ENCODE measurements at regions not wholly inside any gene's neighbourhood (a gene's known extent, or its start where the extent isn't known, plus 50 kb on each side); places are given as distances from the start of the nearest gene placed in this dataset.
A peak's percentile ranks its signal among the peaks of the same experiment; 100 is the strongest.

- DNase-seq: no peak
- H3K4me3 Mint-ChIP-seq: no peak overlapping the region
- no peaks in the 10 kb centered on the region for H3K9me3 Mint-ChIP-seq
- CTCF ChIA-PET: no interaction called here
- H3K27ac Mint-ChIP-seq: no peak overlapping the region
- POLR2A ChIA-PET: no interaction called here
- no peaks in the 10 kb centered on the region for H3K4me1 Mint-ChIP-seq
- peaks cover 10% of the 10 kb centered on the region for H3K27me3 Mint-ChIP-seq
- H3K36me3 Mint-ChIP-seq (ENCODE audit: low read depth): no peaks in the 10 kb centered on the region
Measured at GRCh38 chr20:59391975-59392374, 91.6 kb downstream of the EDN3 start.

GRCh38 chr20:59392736-59393135, 92.3 kb downstream of the EDN3 start:
- Mint-ChIP-seq H3K9me3 (no peaks in the 10 kb centered on the region), H3K36me3 (ENCODE audit: low read depth) (no peaks in the 10 kb centered on the region), H3K27me3 (peaks cover 10% of the 10 kb centered on the region), H3K27ac (no peak overlapping the region), H3K4me1 (no peaks in the 10 kb centered on the region), H3K4me3 (no peak overlapping the region)
- ChIA-PET POLR2A (no interaction called here), CTCF (no interaction called here)
- no peak for DNase-seq

- no peak overlapping the region for H3K27ac Mint-ChIP-seq
- H3K9me3 Mint-ChIP-seq: no peaks in the 10 kb centered on the region
- no peaks in the 10 kb centered on the region for H3K36me3 Mint-ChIP-seq (ENCODE audit: low read depth)
- CTCF ChIA-PET: no interaction called here
- H3K27me3 Mint-ChIP-seq: peaks cover 10% of the 10 kb centered on the region
- H3K4me3 Mint-ChIP-seq: no peak overlapping the region
- no peaks in the 10 kb centered on the region for H3K4me1 Mint-ChIP-seq
- DNase-seq: no peak
- POLR2A ChIA-PET: no interaction called here
Measured at GRCh38 chr20:59393142-59393541, 92.7 kb downstream of the EDN3 start.

GRCh38 chr20:59395729-59396128, 95.3 kb downstream of the EDN3 start:
- Mint-ChIP-seq H3K4me1 (no peaks in the 10 kb centered on the region), H3K9me3 (no peaks in the 10 kb centered on the region), H3K36me3 (ENCODE audit: low read depth) (no peaks in the 10 kb centered on the region), H3K27ac (no peak overlapping the region), H3K4me3 (no peak overlapping the region), H3K27me3 (peaks cover 10% of the 10 kb centered on the region)
- ChIA-PET CTCF (interaction anchor here (1.7 kb wide), 1 partner anchor 9 kb away, joined by 6 read pairs; no protein-coding TSS in a partner anchor), POLR2A (no interaction called here)
- DNase-seq: no peak

GRCh38 chr20:59398537-59399205, 98.3 kb downstream of the EDN3 start:
- no peaks in the 10 kb centered on the region for H3K4me1 Mint-ChIP-seq
- H3K4me3 Mint-ChIP-seq: no peak overlapping the region
- H3K9me3 Mint-ChIP-seq: no peaks in the 10 kb centered on the region
- H3K27me3 Mint-ChIP-seq: peaks cover 6% of the 10 kb centered on the region
- no peak for DNase-seq
- ChIA-PET POLR2A (no interaction called here), CTCF (no interaction called here)
- no peak overlapping the region for H3K27ac Mint-ChIP-seq
- H3K36me3 Mint-ChIP-seq (ENCODE audit: low read depth): no peaks in the 10 kb centered on the region

- no peaks in the 10 kb centered on the region for H3K9me3 Mint-ChIP-seq
- CTCF ChIA-PET: no interaction called here
Measured at GRCh38 chr20:59399426-59400099, 99.2 kb downstream of the EDN3 start.

GRCh38 chr20:59400708-59401107, 100.3 kb downstream of the EDN3 start:
- Mint-ChIP-seq H3K27me3 (peaks cover 16% of the 10 kb centered on the region), H3K4me3 (no peak overlapping the region), H3K36me3 (ENCODE audit: low read depth) (no peaks in the 10 kb centered on the region), H3K9me3 (no peaks in the 10 kb centered on the region), H3K4me1 (peaks cover 4% of the 10 kb centered on the region), H3K27ac (no peak overlapping the region)
- ChIA-PET CTCF (interaction anchor here (0.6 kb wide), 1 partner anchor 298 kb away, joined by 3 read pairs; no protein-coding TSS in a partner anchor), POLR2A (no interaction called here)
- peak; percentile 24 for DNase-seq

More at GRCh38 chr20:59399426-59400099, 99.2 kb downstream of the EDN3 start:
- no peak overlapping the region for H3K4me3 Mint-ChIP-seq
- H3K27me3 Mint-ChIP-seq: peaks cover 7% of the 10 kb centered on the region
- POLR2A ChIA-PET: no interaction called here
- H3K4me1 Mint-ChIP-seq: peaks cover 4% of the 10 kb centered on the region
- H3K27ac Mint-ChIP-seq: no peak overlapping the region
- no peaks in the 10 kb centered on the region for H3K36me3 Mint-ChIP-seq (ENCODE audit: low read depth)
- DNase-seq: no peak

- ChIA-PET CTCF (interaction anchor here (0.5 kb wide), 1 partner anchor 133 kb away, joined by 3 read pairs; no protein-coding TSS in a partner anchor), POLR2A (interaction anchor here (0.6 kb wide), 1 partner anchor 10 kb away, joined by 3 read pairs; no protein-coding TSS in a partner anchor)
- H3K36me3 Mint-ChIP-seq (ENCODE audit: low read depth): no peaks in the 10 kb centered on the region
- H3K4me1 Mint-ChIP-seq: peaks cover 4% of the 10 kb centered on the region
- no peak overlapping the region for H3K4me3 Mint-ChIP-seq
- H3K27ac Mint-ChIP-seq: no peak overlapping the region
- DNase-seq: no peak
- H3K27me3 Mint-ChIP-seq: peaks cover 24% of the 10 kb centered on the region
- no peaks in the 10 kb centered on the region for H3K9me3 Mint-ChIP-seq
Measured at GRCh38 chr20:59402681-59403080, 102.3 kb downstream of the EDN3 start.

- POLR2A ChIA-PET: no interaction called here
- H3K27me3 Mint-ChIP-seq: peaks cover 24% of the 10 kb centered on the region
- peaks cover 4% of the 10 kb centered on the region for H3K4me1 Mint-ChIP-seq
- CTCF ChIA-PET: interaction anchor here (0.9 to 2.1 kb wide), 11 partner anchors 8 to 371 kb away, joined by 3 to 8 read pairs (median 4); partner anchors contain the start of gene ATP5F1E
- H3K9me3 Mint-ChIP-seq: no peaks in the 10 kb centered on the region
- peak overlapping the region; percentile 25 for H3K4me3 Mint-ChIP-seq
- peak; percentile 66 for DNase-seq
- no peak overlapping the region for H3K27ac Mint-ChIP-seq
- H3K36me3 Mint-ChIP-seq (ENCODE audit: low read depth): no peaks in the 10 kb centered on the region
Measured at GRCh38 chr20:59403261-59403961, 103.0 kb downstream of the EDN3 start.

GRCh38 chr20:59403962-59404314, 103.5 kb downstream of the EDN3 start:
- ChIA-PET CTCF (interaction anchor here (0.9 to 2.1 kb wide), 14 partner anchors 9 to 534 kb away, joined by 3 to 8 read pairs (median 4); partner anchors contain the start of gene ATP5F1E), POLR2A (no interaction called here)
- Mint-ChIP-seq H3K4me1 (peaks cover 4% of the 10 kb centered on the region), H3K4me3 (no peak overlapping the region), H3K36me3 (ENCODE audit: low read depth) (no peaks in the 10 kb centered on the region), H3K27ac (no peak overlapping the region), H3K27me3 (peaks cover 24% of the 10 kb centered on the region), H3K9me3 (no peaks in the 10 kb centered on the region)
- no peak for DNase-seq

GRCh38 chr20:59404749-59405148, 104.3 kb downstream of the EDN3 start:
- DNase-seq: no peak
- Mint-ChIP-seq H3K4me3 (no peak overlapping the region), H3K27me3 (peaks cover 24% of the 10 kb centered on the region), H3K9me3 (no peaks in the 10 kb centered on the region), H3K4me1 (peaks cover 4% of the 10 kb centered on the region), H3K36me3 (ENCODE audit: low read depth) (no peaks in the 10 kb centered on the region), H3K27ac (no peak overlapping the region)
- CTCF ChIA-PET: interaction anchor here (0.9 to 2.1 kb wide), 13 partner anchors 10 to 535 kb away, joined by 3 to 6 read pairs (median 4); partner anchors contain the start of gene ATP5F1E
- POLR2A ChIA-PET: no interaction called here

GRCh38 chr20:59405226-59406200, 105.1 kb downstream of the EDN3 start:
- POLR2A ChIA-PET: no interaction called here
- Mint-ChIP-seq H3K27me3 (peaks cover 24% of the 10 kb centered on the region), H3K4me3 (no peak overlapping the region), H3K9me3 (no peaks in the 10 kb centered on the region), H3K27ac (no peak overlapping the region), H3K4me1 (peaks cover 4% of the 10 kb centered on the region), H3K36me3 (ENCODE audit: low read depth) (no peaks in the 10 kb centered on the region)
- no peak for DNase-seq
- CTCF ChIA-PET: interaction anchor here (1.2 to 2.1 kb wide), 6 partner anchors 20 to 498 kb away, joined by 3 to 6 read pairs (median 4); no protein-coding TSS in a partner anchor
